ENCODE measurements at regions not wholly inside any gene's neighbourhood (a gene's known extent, or its start where the extent isn't known, plus 50 kb on each side); places are given as distances from the start of the nearest gene placed in this dataset.

DNA sequence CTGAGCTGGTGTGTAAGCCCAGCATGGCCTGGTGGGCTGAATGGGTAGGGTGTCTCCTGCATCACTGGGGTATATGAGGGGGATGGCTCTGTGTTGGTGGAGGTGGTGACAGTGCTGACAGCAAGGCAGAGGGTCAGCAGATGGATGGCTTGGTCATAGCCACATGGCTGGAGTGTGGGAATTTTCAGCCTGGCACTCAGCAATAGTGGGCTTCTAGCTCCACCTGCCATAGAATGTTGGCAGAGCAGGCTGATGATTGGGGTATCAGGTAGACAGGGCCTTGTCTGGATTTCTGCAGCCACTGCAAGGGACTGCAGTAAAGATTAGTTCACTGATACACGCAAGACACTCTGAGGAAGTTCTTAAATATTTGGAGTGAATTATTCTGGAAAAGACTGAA, 137.5 kb upstream of the BACH2 start:
- no peak for DNase-seq

DNA sequence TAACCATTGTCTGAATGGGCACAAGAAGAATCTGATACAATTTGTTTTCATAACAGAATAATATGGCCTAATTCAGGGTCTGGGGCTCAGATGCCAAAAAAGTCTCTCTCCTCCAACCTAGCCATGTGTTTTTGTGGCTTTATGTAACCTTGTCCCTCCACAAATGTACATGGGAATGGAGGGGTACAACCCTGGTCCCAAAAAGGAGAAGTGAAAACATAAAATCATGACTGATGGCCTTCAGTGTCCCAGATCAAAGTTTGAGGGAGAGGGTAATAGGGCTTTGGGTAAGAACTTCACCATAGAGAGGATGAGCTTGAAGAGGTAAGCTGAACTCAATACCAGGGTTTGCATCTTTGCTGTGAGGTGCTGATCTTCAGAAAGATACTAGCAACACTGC, 136.3 kb upstream of the BACH2 start:
- no peak for DNase-seq

DNA sequence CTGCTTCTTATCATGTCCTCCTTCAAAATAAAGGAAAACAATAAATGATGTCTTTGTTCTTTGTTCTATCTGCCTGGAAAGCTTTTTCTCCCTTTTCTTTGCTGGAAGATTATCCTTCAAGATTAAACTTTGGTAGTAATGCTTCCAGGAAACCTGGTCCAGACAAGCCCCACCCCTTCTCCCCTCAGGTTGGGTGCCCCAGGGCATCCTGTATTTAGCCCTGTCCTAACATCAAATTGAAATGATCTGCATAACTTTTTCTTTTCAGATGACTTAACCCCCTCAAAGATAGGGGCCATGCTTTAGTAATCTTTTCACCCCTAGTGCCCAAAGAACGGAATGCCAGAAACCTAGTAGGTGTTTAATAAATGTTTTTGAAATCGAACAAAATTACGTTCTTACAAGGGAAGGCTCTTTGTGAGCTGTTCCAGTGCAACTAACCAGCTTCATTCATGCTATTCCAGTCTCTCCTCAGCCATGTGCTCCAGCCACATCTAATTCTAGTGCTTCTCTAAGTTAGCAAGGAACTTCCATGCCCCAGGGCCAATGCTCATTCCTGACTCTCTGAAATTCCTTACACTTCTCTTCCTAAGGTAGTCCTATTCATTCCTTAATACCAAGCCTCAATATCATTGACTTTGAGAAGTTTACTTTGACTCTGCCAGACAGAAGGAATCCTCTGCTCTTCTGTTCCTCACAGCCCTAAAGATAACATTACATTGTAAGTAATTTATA, 135.6 kb upstream of the BACH2 start:
- no peak for DNase-seq

DNA sequence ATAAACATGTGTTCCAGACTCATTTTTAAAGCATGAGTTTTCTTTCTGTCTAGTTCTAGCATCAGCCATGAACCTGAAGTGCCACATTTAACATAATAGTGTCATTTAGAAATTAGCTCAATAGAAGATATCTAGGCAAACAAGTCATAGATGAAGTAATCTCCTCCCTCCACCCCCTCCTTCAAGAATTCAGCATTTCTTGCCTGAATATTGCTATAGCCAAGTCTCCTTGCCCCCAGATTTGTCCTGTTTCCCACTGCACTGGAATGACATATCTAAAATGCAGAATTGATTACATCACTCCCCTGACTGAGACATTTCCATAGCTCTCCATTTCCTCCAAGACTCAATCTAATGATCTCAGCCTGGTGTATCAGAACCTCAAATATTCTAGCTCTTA, 134.9 kb upstream of the BACH2 start:
- no peak for DNase-seq

DNA sequence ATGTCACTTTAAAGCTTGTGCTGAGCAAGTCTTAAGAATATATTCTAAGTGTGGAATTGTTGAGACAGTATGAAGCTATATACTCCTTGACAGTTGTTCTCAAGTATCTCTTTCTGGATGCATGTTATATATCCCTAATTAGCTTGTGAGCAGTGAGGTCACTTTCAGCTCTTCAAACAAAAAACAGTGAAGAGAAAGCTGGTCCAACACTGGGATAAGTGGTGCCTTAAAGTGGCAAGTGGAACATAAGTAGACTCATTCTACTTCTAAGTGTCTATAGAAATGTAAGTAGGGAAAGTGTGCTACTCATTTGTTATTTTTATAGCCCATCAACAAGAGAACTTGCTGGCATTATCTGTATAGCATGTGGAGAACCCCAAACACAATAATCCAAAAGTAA, 133.1 kb upstream of the BACH2 start:
- DNase-seq = no peak

DNA sequence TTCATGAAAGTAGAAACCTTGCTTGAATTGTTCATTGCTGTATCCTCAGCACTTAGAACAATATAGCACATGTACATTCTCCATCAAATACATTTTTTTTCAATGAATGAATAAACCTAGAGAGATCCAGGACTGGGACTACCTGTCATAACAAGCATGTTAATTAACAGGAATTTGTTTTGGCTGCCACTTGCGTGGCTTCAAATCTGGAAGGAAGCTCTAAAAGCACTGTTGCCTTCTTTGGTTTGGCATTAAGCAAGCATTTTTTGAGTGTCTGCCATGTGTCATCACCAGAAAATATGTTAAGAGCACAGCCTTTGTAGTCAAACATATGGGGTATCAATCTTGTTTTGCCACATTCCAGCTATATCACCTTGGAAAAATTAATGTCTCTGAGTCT, 131.9 kb upstream of the BACH2 start:
- DNase-seq = no peak

DNA sequence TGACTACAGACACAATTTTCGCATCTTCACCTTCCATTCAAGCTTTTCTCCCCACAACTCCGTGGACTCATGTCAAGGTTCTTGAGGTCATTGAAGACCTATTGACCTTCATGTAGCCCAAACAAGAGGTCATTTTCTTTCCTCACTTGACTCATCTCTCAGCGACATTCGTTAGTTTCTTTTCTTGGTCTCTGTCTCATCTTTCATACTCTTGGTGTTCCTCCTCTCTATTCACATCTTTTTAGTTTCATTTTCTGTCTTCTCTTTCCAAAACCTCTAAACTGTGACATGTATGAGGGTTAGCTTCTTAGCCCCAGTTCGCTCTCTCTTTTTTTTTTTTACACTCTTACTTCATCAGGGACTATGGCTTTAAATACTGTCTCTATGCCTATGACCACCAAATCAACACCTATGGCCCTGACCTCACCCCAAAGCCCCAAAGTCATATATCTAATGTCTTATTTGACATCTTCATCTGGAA, 128.6 kb upstream of the BACH2 start:
- DNase-seq = peak; percentile 38

DNA sequence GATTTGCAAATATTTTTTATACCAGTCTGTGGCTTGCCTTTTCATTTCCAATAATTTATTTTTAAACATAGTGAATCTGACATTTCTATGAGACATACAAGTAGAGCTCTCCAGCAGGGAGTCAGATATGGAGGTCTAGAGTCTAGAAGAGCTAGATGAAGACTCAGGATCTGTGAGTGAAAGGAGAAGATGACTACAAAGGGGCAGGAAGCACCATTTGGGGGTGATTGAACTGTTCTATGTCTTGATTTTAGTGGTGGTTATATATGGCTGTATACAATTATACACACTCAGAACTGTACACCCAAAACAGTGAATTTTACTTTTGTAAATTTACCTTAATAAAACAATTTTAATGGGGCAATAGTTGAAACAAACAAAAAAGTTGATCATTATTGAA, 127.9 kb upstream of the BACH2 start:
- DNase-seq = no peak

DNA sequence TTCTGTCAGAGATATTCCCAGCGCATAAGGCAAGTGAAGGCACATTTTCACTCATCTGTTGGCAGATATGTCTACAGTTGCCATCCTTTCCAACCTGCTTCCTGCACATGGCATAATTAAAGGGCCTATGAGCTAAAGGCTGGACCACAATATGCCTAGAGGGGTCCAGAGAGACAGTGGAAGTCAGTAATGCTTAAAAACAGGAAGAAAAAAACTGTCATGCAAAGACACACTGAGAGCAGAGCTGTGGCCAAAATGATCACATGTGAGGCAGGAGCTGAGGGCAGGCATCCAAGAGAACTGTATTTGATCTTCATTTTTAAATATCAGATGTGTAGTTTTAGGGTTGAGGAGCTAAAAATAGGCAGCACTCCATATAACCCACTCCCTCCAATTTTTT, 125.0 kb upstream of the BACH2 start:
- no peak for DNase-seq

DNA sequence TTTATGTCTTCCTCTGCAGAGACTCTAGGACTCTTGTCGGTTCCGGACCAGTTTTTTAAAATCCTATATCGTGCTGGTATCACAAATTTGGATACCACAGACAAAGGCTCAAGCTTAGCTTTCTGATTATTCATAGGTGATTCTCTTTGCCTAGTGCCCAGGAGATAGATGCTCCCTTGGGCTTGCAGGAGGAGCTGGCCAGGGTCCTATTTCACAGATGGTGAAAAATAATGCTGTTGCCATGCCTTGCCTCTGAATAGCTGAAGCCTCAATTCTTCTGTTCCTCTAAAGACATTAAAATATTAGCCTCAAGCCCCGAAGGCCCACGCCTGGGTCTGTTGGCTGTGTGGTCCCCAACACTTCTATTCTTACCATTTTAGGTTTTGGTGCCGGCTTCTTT, 123.9 kb upstream of the BACH2 start:
- DNase-seq = no peak

DNA sequence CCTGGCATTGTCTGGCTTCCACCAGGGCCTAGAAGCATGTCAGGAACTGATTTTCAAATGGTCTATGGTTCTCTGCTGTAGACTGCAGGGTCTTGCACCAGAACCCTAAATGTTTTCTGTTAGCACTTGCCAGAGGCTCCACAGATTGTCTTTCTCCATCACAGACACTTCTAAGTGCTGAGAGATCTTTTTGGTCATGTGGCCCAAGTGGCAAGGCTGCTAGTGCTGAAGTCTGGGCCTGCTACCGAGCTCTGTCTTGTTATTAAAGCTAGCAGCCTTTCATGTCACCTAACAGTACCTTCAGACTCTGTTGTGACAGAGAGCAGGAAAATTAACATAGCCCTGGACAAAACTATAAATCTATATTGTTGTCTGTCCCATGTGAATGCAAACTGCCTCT, 120.7 kb upstream of the BACH2 start:
- no peak for DNase-seq

DNA sequence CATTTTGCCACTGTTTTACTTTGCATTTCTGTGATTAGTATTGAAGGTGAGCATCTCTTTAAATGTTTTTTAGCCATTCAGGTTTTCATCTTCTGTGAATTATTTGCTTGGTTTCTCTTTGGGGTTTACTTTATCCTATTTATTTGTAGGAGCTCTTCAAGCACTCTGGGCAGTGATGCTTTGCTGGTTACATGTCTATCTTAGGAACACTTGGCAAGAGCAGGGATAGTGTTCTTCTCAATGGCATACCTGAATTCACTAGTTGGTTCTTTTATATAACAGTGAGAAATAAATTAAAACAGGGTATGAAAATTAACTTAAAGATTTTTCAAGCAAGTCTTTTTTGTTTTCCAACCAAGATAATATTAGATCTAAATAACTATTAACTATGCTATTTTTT, 119.7 kb upstream of the BACH2 start:
- no peak for DNase-seq

DNA sequence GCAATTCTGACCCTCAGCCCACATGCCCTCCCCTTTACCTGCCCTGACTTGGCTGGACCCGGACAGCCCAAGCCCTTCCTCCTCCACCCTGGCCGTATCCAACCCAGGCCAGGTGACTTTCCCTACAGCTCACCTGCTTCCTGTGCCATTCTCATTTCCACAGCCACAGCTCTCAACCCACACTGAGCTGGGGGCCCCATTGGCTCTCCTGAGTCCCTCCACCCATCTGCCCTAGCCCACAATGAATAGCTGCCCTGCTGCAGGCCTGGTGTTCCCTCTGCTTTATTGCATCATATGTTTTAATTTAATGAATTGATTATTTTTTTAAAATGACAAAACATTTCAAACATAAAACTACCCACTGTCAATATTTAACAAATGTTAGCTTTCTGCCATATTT, 118.5 kb upstream of the BACH2 start:
- no peak for DNase-seq

DNA sequence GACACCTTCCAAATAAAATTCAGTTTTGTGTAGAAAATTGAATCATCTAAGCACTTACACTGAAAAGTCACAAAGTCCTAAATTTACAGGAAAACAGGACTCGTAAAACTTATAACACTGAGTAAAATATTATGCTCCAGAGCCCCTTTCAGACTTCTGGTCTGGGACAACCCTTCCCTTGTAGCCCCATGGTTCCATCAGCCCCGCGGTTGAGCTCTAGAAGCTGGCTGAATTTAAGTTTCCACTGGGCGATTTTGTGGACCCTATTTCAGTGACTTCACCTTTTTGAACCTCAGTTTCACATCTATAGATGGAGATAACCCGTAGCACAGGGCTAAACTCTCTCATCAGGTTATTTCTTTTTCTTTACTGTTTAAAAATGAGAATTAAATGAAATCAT, 117.7 kb upstream of the BACH2 start:
- no peak for DNase-seq

DNA sequence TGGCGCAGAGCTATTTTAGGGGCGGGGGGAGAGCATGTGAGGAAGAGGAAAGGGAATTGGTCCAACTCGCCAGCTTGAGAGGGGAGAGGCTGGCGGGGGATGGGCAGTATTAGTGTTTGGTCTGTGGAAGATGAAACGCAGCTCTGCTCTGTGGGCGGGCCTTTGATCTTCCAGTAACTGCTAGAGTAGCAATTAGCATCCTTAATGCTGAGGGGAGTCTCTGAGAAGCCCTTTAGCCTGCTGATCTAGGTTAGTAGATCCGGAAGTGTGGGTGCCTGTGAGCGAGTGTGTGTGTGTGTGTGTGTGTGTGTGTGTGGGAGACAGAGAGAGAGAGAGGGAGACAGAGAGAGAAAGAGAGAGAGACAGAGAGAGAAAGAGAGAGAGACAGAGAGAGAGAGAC, 117.2 kb upstream of the BACH2 start:
- no peak for DNase-seq

DNA sequence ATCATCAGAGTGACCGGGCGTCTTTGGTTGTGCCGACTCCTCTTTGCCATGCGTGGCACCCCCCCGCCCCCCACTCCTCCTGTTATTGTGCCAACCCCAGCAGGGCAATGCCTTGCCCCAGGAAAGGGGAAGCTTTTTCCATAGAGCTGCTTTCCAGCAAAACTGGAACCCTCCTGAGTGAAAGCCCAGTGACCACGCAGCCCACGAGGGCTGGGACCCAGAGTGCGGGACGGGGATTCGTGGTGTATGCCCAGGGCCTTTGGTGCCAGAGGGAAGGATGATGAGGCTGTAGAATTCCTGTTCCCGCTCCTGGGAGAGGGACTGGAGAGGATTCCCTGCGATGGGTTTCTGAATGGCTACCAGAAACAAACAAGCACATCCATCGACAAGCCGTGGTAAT, 116.8 kb upstream of the BACH2 start:
- DNase-seq = no peak

DNA sequence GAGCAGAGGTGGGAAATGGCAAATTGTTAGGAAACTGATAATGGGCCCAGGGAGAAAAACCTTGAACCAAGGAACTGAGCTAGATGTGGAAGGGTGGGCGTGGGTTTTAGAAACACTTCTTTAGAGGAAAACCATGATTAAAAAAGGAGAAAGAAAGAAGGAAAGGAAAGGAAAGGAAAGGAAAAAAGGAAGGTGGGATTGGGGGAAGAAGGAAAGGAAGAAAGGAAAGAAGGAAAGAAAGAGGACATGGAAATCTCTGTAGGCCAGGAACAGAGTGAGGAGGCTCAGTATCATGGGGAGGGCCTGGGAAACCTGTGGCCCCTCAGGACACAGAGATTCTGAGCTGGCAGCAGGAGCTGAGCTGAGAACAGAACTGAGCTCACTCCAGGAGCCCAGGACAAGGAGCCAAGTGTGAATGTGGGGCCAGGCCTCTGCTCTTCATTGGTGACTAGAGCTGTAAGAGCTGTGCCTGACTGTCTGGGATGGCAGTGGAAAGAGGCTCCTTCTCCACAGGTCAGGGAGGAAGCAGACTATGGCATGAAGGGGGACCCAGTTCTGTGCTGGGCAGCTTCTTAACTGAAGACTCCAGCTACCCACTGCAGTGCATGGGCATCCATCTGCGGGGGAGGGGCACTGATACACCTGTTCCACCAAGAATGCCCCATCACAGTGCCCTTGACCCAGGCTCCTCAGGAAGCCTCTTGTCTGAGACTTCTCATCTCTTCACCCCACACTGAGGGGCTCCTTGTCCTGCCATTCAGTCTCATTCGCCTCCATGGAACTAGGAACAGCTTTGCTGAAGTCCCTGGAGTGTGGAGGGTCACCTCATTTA, 116.1 kb upstream of the BACH2 start:
- no peak for DNase-seq

DNA sequence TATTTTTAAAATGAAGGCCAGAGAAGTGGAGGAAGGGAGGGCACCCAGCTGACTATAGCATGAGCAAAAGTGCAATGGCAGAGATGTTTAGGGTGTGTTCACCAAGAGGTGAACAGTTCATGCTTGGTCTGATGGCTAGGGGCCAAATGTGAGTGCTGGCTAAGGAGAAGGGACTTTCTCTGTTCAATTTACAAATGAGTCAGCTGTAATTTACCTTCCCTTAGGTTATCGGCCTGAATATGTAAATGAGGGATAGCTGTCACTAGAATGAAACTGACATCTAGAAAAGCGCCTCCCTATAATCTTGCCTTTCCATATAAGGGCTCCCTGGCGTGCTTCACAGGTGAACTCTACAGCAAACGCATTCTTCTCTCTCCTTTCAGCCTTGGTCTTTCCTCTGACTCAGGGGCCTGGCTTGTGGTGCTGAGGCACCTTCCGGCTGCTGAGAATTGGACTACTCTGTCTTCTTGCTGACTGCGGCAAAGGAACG, 114.7 kb upstream of the BACH2 start:
- DNase-seq = no peak

DNA sequence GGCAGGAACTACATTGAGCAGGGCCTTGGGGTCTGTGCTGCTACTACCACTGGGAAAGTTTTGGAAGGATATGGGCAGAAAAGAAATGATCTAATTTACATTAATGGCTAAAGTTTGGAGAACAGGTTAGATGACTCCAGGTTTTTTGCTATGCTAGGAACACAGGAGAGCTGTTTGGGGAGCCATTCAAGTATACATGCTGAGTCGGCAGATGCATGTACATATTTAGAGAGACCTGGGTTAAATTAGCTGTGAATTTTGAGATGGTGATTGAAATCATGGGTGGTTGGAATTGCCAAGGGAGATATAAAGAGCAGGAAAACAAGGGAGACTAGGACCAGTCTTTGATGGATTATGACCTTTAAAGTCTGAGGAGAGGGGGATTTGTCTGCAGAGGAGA, 113.1 kb upstream of the BACH2 start:
- no peak for DNase-seq

DNA sequence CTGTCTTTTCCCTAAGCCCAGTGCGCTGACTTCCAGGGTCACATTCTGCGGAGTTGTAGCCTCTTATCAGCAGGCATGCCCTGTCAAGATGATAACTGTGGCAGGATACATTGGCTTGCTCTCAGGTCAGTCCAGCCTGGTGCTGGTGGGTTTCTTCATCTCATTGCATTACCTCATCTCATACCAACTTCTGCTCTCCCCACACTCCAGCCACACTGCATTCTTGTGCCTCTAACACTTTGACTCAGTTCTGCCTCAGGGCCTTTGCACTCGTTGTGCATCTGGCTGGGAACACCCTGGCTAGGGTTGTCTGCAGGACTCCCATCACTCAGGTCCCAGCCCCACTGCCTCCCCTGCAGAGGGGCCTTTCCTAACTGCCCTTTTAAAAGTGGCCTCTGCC, 110.3 kb upstream of the BACH2 start:
- DNase-seq = no peak

DNA sequence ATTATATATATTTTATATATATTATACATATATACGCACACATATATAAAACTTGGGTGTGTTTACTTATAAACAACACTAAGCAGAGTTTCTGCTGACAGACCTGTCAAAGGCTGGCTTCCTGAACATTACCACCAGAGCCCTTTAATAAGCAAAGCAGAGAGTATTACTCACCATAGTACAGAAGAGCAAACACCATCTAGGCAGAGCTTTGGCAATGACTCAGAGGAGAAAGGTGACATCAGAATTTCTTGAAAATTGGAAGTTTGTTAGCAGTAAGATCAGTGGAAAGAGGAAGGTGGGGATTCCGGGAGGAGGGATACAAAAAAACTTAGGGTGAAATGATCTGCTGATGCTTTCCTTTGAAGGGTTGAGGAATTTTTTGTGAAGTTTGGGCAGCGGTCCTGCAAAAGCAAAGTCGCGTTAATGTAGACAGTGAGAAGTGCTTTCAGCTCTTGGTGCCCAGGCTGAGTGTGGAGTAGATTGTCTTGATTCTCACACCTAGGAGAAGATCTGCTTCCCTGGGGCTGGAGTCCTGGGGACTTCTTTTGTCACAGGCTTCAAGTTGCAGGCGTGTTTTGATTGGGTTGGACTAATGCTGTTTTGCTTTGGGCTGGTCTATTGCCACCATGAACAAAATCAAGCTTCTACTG, 109.6 kb upstream of the BACH2 start:
- DNase-seq = peak; percentile 59

DNA sequence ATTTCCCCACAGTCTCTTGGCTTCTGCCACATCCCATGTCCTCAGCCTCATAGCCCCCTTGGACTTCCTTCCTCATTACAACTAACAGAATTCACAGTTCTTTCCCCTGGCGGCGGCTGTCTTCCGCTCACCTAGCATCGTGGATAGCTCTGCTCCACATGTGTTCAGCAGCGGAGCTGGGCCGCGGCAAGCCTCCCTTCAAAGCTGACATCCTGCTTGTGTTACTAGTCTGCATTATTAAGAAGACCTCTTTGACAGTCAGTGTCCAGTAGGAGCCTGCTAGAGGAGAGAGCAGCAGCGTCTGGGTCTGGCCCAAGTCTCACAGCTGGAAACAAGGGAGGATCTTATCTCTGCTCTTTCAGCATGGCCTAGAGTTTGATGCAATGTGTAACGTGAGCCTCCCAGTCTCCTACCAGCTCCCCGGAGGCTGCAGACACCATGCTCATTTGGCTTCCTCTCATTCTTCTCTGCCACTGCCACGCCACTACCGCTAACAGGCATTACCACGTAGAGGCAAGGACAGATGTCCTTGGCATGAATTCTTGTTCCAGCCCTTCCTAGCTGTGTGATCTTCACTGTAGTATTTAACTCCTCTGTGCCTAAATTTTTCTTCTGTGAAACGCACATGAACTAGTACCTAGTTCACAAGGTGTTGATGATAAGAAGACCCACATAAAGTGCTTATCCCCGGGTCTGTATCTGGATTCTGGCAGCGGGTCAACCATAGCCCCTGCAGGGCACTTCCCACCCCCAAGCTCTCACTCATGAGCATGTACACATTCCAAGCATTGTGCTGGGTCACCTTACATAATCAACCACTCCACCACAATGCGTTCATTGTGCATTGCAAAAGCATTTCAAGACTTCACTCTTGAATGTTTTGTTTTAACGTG, 107.1 kb upstream of the BACH2 start:
- peak; percentile 7 for DNase-seq

DNA sequence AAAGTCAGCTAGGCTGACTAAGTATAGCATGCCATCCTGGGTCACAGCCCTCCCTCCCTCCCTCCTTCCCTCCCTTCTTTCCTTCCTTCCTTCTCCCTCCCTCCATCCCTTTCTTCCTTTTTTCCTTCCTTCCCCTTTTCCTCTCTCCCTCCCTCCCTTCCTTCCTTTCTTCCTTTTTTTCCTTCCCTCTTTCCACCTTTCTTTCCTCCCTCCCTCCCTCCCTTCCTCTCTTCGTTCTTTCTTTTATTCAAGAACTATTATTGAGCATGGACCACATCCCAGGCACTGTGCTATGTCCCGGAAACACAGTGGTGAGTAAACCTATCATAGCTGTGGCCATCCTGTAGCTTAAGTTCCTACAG, 106.2 kb upstream of the BACH2 start:
- DNase-seq = no peak
